HepG2 (cell line): ENCODE measurements at regions not wholly inside any gene's neighbourhood (a gene's known extent, or its start where the extent isn't known, plus 50 kb on each side); places are given as distances from the start of the nearest gene placed in this dataset.

ENCODE experiments used
- CENPT ChIP-seq: sonication (generic); formaldehyde crosslinking; IDR thresholded peaks from 2 replicates; pipeline ENCODE4 v1.8.0; 2022; ENCODE audit warnings: low read depth, mild to moderate bottlenecking, moderate library complexity, missing genetic modification reagents
- DNMT1 ChIP-seq: sonication (generic); formaldehyde crosslinking; IDR thresholded peaks from 2 replicates; pipeline ENCODE4 v1.5.1; 2020; ENCODE audit warnings: mild to moderate bottlenecking, missing genetic modification reagents
- FOXM1 ChIP-seq: sonication (generic); formaldehyde crosslinking; IDR thresholded peaks from 2 replicates; pipeline ENCODE4 v1.5.0; 2020; ENCODE audit warnings: missing genetic modification reagents
- GLMP ChIP-seq: sonication (generic); formaldehyde crosslinking; IDR thresholded peaks from 2 replicates; pipeline ENCODE4 v1.9.0; 2021; ENCODE audit warnings: missing genetic modification reagents, mild to moderate bottlenecking, borderline replicate concordance
- HMGXB3 ChIP-seq: sonication (generic); formaldehyde crosslinking; IDR thresholded peaks from 2 replicates; pipeline ENCODE4 v1.4.0; 2020; ENCODE audit warnings: missing genetic modification reagents, borderline replicate concordance
- IRX3 ChIP-seq: sonication (generic); formaldehyde crosslinking; IDR thresholded peaks from 2 replicates; pipeline ENCODE4 v1.8.1; 2023; ENCODE audit warnings: mild to moderate bottlenecking, low read depth, missing genetic modification reagents, borderline replicate concordance
- JUND ChIP-seq: sonication (generic); formaldehyde crosslinking; IDR thresholded peaks from 2 replicates; pipeline ENCODE4 v1.8.0; 2022; ENCODE audit warnings: mild to moderate bottlenecking, missing genetic modification reagents
- LRRFIP1 ChIP-seq: sonication (generic); formaldehyde crosslinking; conservative IDR thresholded peaks from 2 replicates; pipeline ENCODE4 v1.4.0; 2020; ENCODE audit warnings: missing genetic modification reagents
- MTA1 ChIP-seq: sonication (generic); formaldehyde crosslinking; IDR thresholded peaks from 2 replicates; pipeline ENCODE4 v1.4.0; 2020; ENCODE audit warnings: missing genetic modification reagents, mild to moderate bottlenecking, borderline replicate concordance
- PAF1 ChIP-seq: IDR thresholded peaks from 2 replicates; pipeline ENCODE4 v1.6.1; 2016; ENCODE audit warnings: missing genetic modification reagents, missing compliant biosample characterization
- PREB ChIP-seq: sonication (generic); formaldehyde crosslinking; IDR thresholded peaks from 2 replicates; pipeline ENCODE4 v1.4.0; 2020; ENCODE audit warnings: missing genetic modification reagents
- RELA ChIP-seq: sonication (generic); formaldehyde crosslinking; IDR thresholded peaks from 2 replicates; pipeline ENCODE4 v1.4.0; 2020; ENCODE audit warnings: missing genetic modification reagents
- SNRNP70 ChIP-seq: fragments of 200-400 bp; formaldehyde crosslinking; IDR thresholded peaks from 2 replicates; pipeline ENCODE4 v1.6.1; 2017; ENCODE audit warnings: mild to moderate bottlenecking, low read depth, low read length, moderate library complexity
- TAF1 ChIP-seq: sonication (generic); formaldehyde crosslinking; IDR thresholded peaks from 2 replicates; pipeline ENCODE4 v1.4.0; 2020; ENCODE audit warnings: missing genetic modification reagents
- TRIM24 ChIP-seq: sonication (generic); formaldehyde crosslinking; IDR thresholded peaks from 2 replicates; pipeline ENCODE4 v1.8.0; 2022; ENCODE audit warnings: mild to moderate bottlenecking, missing genetic modification reagents
- ZNF143 ChIP-seq: sonication (generic); formaldehyde crosslinking; IDR thresholded peaks from 2 replicates; pipeline ENCODE4 v1.4.0; 2020; ENCODE audit warnings: missing genetic modification reagents
- ZNF362 ChIP-seq: sonication (generic); formaldehyde crosslinking; IDR thresholded peaks from 2 replicates; pipeline ENCODE4 v1.4.0; 2020; ENCODE audit warnings: missing genetic modification reagents, mild to moderate bottlenecking, borderline replicate concordance
- ZNF510 ChIP-seq: sonication (generic); formaldehyde crosslinking; IDR thresholded peaks from 2 replicates; pipeline ENCODE4 v1.4.0; 2020; ENCODE audit warnings: low read depth, mild to moderate bottlenecking, missing genetic modification reagents

GRCh38 chr19:37317403-37318209, 53.3 kb upstream of the ZNF527 start (continued):
- TF ChIP-seq LRRFIP1 (CRISPR knock-in tag) (no peak), ZNF143 (CRISPR knock-in tag) (peak; percentile 71), SNRNP70 (no peak), TAF1 (CRISPR knock-in tag) (peak; percentile 95), JUND (CRISPR knock-in tag) (peak; percentile 42; the same call in 1 of the 2 replicates), PAF1 (CRISPR knock-in tag) (no peak), DNMT1 (CRISPR knock-in tag) (0 out of 2 replicates have a peak, but pooled peaks have one; percentile 27), CENPT (CRISPR knock-in tag) (no peak), HMGXB3 (CRISPR knock-in tag) (peak; percentile 96), IRX3 (CRISPR knock-in tag) (peak; percentile 51; the same call in 1 of the 2 replicates), ZNF362 (no peak), FOXM1 (CRISPR knock-in tag) (no peak), RELA (CRISPR knock-in tag) (no peak), MTA1 (CRISPR knock-in tag) (0 out of 2 replicates have a peak, but pooled peaks have one; percentile 35), TRIM24 (CRISPR knock-in tag) (no peak), ZNF510 (CRISPR knock-in tag) (no peak), PREB (CRISPR knock-in tag) (no peak), GLMP (CRISPR knock-in tag) (no peak)
